ENCODE measurements at regions not wholly inside any gene's neighbourhood (a gene's known extent, or its start where the extent isn't known, plus 50 kb on each side); places are given as distances from the start of the nearest gene placed in this dataset.

GRCh38 chr3:144777906-144778305 is 806.3 kb downstream of the DIPK2A start:
- POLR2A ChIA-PET: no interaction called here
- CTCF ChIA-PET: no interaction called here

DNA sequence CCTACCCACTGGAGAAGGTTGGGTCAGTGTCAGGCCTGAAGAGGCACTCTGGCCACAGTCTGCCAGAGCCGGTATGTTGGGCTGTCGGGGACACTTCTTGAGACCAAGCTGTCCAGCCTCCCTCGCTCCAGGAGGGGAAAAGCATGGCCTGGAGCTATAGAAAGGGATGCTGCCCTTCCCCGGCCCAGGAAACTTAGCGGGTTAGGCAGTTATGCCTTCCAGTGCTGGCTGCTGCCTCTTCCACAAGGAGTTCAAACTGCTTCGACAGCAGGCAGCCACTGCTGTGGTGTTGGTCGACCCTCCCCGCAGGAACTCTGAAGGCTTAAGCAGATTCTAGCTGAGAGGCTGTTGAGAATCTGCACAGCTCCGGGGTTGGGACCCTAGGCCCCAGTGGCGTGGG is 819.4 kb downstream of the DIPK2A start:
- no peak for DNase-seq (ENCODE audit: low read depth, low spot score)
- ChIA-PET POLR2A (no interaction called here), CTCF (no interaction called here)
- H3K4me3 ChIP-seq (ENCODE audit: low read depth, low read length): no peak overlapping the region
- TF ChIP-seq CTCF (IDR thresholded peaks at IDR 0.05; ENCODE audit: insufficient read depth, low read length, missing control alignments): no peak

More at GRCh38 chr3:144777906-144778305, 806.3 kb downstream of the DIPK2A start:
- no peak for TF ChIP-seq CTCF (IDR thresholded peaks at IDR 0.05; ENCODE audit: insufficient read depth, low read length, missing control alignments)
- DNase-seq (ENCODE audit: low read depth, low spot score): no peak
- H3K4me3 ChIP-seq (ENCODE audit: low read depth, low read length): no peak overlapping the region

DNA sequence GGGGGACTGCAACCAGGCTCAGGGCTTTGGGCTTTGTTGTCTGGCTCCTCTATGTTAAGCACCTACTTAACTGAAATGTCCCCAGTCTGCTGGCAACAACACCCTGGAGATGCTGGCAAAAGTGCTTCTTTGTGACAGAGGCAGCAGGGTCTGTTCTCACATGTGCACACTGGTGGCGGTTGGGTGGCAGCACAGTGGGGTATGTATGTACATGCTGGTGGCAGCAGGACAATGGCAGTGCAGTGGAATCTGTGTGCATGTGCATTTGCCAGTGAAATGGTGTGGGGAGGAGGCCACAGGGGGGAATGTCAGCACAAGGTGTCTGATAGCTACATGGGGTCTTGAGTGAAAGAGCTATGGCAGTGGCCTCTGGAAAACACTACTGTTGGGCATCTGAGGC is 830.3 kb downstream of the DIPK2A start:
- ChIA-PET POLR2A (no interaction called here), CTCF (no interaction called here)
- H3K4me3 ChIP-seq (ENCODE audit: low read depth, low read length): no peak overlapping the region
- no peak for TF ChIP-seq CTCF (IDR thresholded peaks at IDR 0.05; ENCODE audit: insufficient read depth, low read length, missing control alignments)
- no peak for DNase-seq (ENCODE audit: low read depth, low spot score)

- no peak for TF ChIP-seq CTCF (IDR thresholded peaks at IDR 0.05; ENCODE audit: insufficient read depth, low read length, missing control alignments)
- POLR2A ChIA-PET: no interaction called here
- DNase-seq (ENCODE audit: low read depth, low spot score): no peak
- CTCF ChIA-PET: no interaction called here
- H3K4me3 ChIP-seq (ENCODE audit: low read depth, low read length): no peak overlapping the region
These were observed 837.8 kb downstream of the DIPK2A start for GRCh38 chr3:144809380-144809779.

- DNase-seq (ENCODE audit: low read depth, low spot score): no peak
- no peak for TF ChIP-seq CTCF (IDR thresholded peaks at IDR 0.05; ENCODE audit: insufficient read depth, low read length, missing control alignments)
- no peak overlapping the region for H3K4me3 ChIP-seq (ENCODE audit: low read depth, low read length)
- CTCF ChIA-PET: no interaction called here
- POLR2A ChIA-PET: no interaction called here
These were observed 838.5 kb downstream of the DIPK2A start for GRCh38 chr3:144810160-144810559.

GRCh38 chr3:144815655-144816054 is 844.0 kb downstream of the DIPK2A start:
- ChIA-PET CTCF (no interaction called here), POLR2A (no interaction called here)
- H3K4me3 ChIP-seq (ENCODE audit: low read depth, low read length): no peak overlapping the region
- no peak for DNase-seq (ENCODE audit: low read depth, low spot score)
- TF ChIP-seq CTCF (IDR thresholded peaks at IDR 0.05; ENCODE audit: insufficient read depth, low read length, missing control alignments): no peak

Data from AG04449 (cell line).